Esophagus squamous epithelium (tissue), 4 donors: ENCODE measurements at regions not wholly inside any gene's neighbourhood (a gene's known extent, or its start where the extent isn't known, plus 50 kb on each side); places are given as distances from the start of the nearest gene placed in this dataset.
"Not testable (repeated sequence)": the region's sequence is repeated elsewhere in the genome, so short reads cannot be mapped to it uniquely, and the experiment has no call there.

Source experiments
- CTCF ChIP-seq, 6 experiments: fragments of 450-650 bp in 4 of 6; fragments of 200-600 bp in 2 of 6; sonication (generic) in 2 of 6; IDR thresholded peaks; one replicate each; pipeline ENCODE4 v1.5.1; 2016 to 2019; ENCODE audit warnings: antibody characterized with exemption in 6 of 6, mild to moderate bottlenecking in 4 of 6, moderate library complexity in 4 of 6
- POLR2A ChIP-seq, 4 donors: fragments of 450-650 bp; IDR thresholded peaks; one replicate each; pipeline ENCODE4 v1.6.1; 2017; ENCODE audit warnings: antibody characterized with exemption in 4 of 4, mild to moderate bottlenecking in 4 of 4, moderate library complexity in 3 of 4

GRCh38 chr21:5090132-5091079 is 5431.0 kb upstream of the TPTE start:
- TF ChIP-seq POLR2A, CTCF (IDR thresholded peaks at IDR 0.05): not testable (repeated sequence)
